Osteoblast (primary cell): ENCODE measurements at regions not wholly inside any gene's neighbourhood (a gene's known extent, or its start where the extent isn't known, plus 50 kb on each side); places are given as distances from the start of the nearest gene placed in this dataset.

Experiments used
- DNase-seq: peaks from one replicate; pipeline ENCODE4 v3.0.0; 2011; ENCODE audit warnings: low spot score, mixed read lengths; ENCODE audit not compliant: insufficient read length; ENCODE audit errors: missing footprints
- H2AFZ ChIP-seq: 2 replicates; pipeline ENCODE4 v1.6.0; 2011; ENCODE audit warnings: mild to moderate bottlenecking, low read length
- H3K27ac ChIP-seq: 2 replicates; pipeline ENCODE4 v1.5.1; 2011; ENCODE audit warnings: mild to moderate bottlenecking, low read depth, low read length, moderate library complexity
- H3K27me3 ChIP-seq: 2 replicates; pipeline ENCODE4 v1.6.0; 2012; ENCODE audit warnings: mild to moderate bottlenecking, control low read depth, inconsistent platforms, low read length, moderate library complexity; ENCODE audit not compliant: insufficient read depth
- H3K36me3 ChIP-seq: 2 replicates; pipeline ENCODE4 v1.5.1; 2011; ENCODE audit warnings: mild to moderate bottlenecking, low read length, control low read depth, moderate library complexity; ENCODE audit not compliant: insufficient read depth
- H3K4me1 ChIP-seq: 2 replicates; pipeline ENCODE4 v1.5.1; 2011; ENCODE audit warnings: mild to moderate bottlenecking, low read length, control low read depth, moderate library complexity; ENCODE audit not compliant: insufficient read depth
- H3K4me2 ChIP-seq: 2 replicates; pipeline ENCODE4 v1.6.0; 2011; ENCODE audit warnings: mild to moderate bottlenecking, low read length; ENCODE audit not compliant: insufficient read depth
- H3K4me3 ChIP-seq: fragments of 200-600 bp; sonication (generic); 3 replicates; pipeline ENCODE4 v1.5.1; 2012; ENCODE audit warnings: mild to moderate bottlenecking, low read length, inconsistent platforms; ENCODE audit not compliant: insufficient read depth
- H3K79me2 ChIP-seq: 2 replicates; pipeline ENCODE4 v1.6.0; 2012; ENCODE audit warnings: mild to moderate bottlenecking, low read length, control low read depth, inconsistent platforms; ENCODE audit not compliant: insufficient read depth
- H3K9me3 ChIP-seq: 2 replicates; pipeline ENCODE4 v1.5.1; 2011; ENCODE audit warnings: low read depth, low read length, control low read depth
- H4K20me1 ChIP-seq: 2 replicates; pipeline ENCODE4 v1.6.0; 2012; ENCODE audit warnings: mild to moderate bottlenecking, low read length, control low read depth; ENCODE audit not compliant: insufficient read depth
- TF ChIP-seq, protein P1 (sequence below): IDR thresholded peaks from 2 replicates; pipeline ENCODE4 v1.5.1; 2011; ENCODE audit warnings: mild to moderate bottlenecking, low read depth, low read length, moderate library complexity; ENCODE audit errors: extremely low read depth

DNA sequence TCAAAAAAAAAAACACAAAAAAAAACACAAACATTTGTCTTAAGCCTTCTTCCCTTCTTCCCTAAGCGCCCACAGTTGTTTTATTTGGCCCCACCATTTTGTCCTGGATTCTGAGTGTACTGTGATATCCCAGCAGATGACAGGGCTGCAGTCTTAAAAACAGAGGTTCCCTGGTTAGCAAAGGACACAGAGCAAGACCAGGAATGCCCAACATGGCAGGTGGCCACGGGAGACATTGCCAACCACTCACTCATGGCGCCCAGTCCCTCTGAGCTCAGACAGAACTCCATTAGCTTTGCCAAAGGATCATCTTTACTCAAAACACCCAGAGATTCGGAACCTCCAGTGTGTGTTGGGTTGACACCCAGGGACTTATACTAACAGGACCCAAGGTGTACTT, 249.3 kb downstream of the MRTFB start:
- DNase-seq: no peak
- Histone ChIP-seq H4K20me1 (peaks cover 52% of the 10 kb centered on the region), H3K79me2 (peaks cover 78% of the 10 kb centered on the region)

More for the DNA sequence above, 249.3 kb downstream of the MRTFB start:
- H3K27ac ChIP-seq: no peak overlapping the region
- H3K4me3 ChIP-seq: no peak overlapping the region
- H3K4me1 ChIP-seq: peaks cover 15% of the 10 kb centered on the region
- peaks cover 6% of the 10 kb centered on the region for H3K36me3 ChIP-seq
- H3K27me3 ChIP-seq: no peaks in the 10 kb centered on the region
- no peaks in the 10 kb centered on the region for H3K9me3 ChIP-seq
- H3K4me2 ChIP-seq: no peak overlapping the region
- TF ChIP-seq, protein P1, sequence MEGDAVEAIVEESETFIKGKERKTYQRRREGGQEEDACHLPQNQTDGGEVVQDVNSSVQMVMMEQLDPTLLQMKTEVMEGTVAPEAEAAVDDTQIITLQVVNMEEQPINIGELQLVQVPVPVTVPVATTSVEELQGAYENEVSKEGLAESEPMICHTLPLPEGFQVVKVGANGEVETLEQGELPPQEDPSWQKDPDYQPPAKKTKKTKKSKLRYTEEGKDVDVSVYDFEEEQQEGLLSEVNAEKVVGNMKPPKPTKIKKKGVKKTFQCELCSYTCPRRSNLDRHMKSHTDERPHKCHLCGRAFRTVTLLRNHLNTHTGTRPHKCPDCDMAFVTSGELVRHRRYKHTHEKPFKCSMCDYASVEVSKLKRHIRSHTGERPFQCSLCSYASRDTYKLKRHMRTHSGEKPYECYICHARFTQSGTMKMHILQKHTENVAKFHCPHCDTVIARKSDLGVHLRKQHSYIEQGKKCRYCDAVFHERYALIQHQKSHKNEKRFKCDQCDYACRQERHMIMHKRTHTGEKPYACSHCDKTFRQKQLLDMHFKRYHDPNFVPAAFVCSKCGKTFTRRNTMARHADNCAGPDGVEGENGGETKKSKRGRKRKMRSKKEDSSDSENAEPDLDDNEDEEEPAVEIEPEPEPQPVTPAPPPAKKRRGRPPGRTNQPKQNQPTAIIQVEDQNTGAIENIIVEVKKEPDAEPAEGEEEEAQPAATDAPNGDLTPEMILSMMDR: no peak
- H2AFZ ChIP-seq: no peak overlapping the region
